LNCAP (cell line): ENCODE measurements at regions not wholly inside any gene's neighbourhood (a gene's known extent, or its start where the extent isn't known, plus 50 kb on each side); places are given as distances from the start of the nearest gene placed in this dataset.

ENCODE experiments used
- CTCF ChIP-seq: fragments of 450-650 bp; IDR thresholded peaks from 2 replicates; pipeline ENCODE4 v1.5.1; 2017; ENCODE audit warnings: mild to moderate bottlenecking

GRCh38 chr4:18171896-18172295 lies 150.3 kb upstream of the LCORL start:
- TF ChIP-seq CTCF = no peak

- no peak for TF ChIP-seq CTCF
Measured at GRCh38 chr4:18167831-18168230, 146.3 kb upstream of the LCORL start.

GRCh38 chr4:18166925-18167324 lies 145.4 kb upstream of the LCORL start:
- no peak for TF ChIP-seq CTCF

GRCh38 chr4:18162453-18162852 lies 140.9 kb upstream of the LCORL start:
- TF ChIP-seq CTCF = no peak

GRCh38 chr4:18155067-18156041 lies 133.8 kb upstream of the LCORL start:
- TF ChIP-seq CTCF = no peak

DNA sequence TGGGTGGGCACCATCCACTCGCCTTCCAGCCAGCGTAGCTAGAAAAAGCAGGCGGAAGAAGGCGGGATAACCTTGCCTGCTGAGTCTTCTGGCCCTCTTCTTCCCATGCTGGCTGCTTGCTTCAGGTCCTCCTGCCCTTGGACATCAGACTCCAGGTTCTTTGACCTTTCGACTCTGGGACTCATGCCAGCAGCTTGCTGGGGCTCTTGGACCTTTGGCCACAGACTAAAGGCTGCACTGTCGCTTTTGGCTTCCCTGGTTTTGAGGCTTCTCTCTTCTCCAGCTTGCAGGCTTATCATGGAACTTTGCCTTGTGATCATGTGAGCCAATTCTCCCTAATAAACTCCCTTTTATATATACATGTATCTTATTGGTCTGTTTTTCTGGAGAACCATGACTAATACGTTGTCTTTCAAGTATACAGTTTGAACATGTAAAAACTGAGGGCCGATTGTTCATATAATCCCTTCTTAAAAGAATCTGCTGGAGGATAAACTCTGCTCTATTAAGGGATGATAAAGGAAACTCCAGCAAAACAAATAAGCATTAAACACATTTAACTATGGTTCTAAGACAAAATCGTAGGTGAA lies 116.6 kb upstream of the LCORL start:
- TF ChIP-seq CTCF = no peak

DNA sequence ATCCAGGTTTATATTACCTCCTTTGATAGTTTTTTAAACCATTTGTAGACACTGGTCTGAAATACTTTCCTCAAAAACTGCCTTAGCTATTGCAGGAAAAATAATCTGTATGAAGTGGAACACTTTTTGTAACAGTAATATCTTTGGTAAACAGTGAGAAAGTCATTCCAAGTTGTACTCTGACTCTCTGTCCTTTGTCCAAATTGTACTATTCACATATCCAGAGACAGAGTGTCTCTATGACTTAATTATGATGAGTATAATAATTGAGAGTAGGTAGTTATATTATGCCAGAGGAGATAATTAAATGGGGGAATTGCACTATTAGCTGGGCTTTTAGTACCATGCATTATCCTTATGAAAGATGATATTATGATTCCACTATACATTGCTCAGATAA lies 112.6 kb upstream of the LCORL start:
- no peak for TF ChIP-seq CTCF
